H9 (cell line): ENCODE measurements at regions not wholly inside any gene's neighbourhood (a gene's known extent, or its start where the extent isn't known, plus 50 kb on each side); places are given as distances from the start of the nearest gene placed in this dataset.

ENCODE experiments used
- DNase-seq: peaks from one replicate; pipeline ENCODE4 v3.0.0-alpha.2; 2017
- H2AFZ ChIP-seq: one replicate; pipeline ENCODE4 v1.6.1; 2013; ENCODE audit warnings: mild to moderate bottlenecking, low read length, control low read depth, moderate library complexity
- H2AK5ac ChIP-seq: 2 replicates; pipeline ENCODE4 v1.6.1; 2013; ENCODE audit warnings: low read length, control low read depth, mixed read lengths; ENCODE audit not compliant: insufficient read length
- H2BK120ac ChIP-seq: one replicate; pipeline ENCODE4 v1.6.1; 2013; ENCODE audit warnings: low read depth, mild to moderate bottlenecking, low read length, control low read depth, inconsistent platforms; ENCODE audit not compliant: poor library complexity, severe bottlenecking
- H2BK12ac ChIP-seq: 2 replicates; pipeline ENCODE4 v1.6.1; 2013; ENCODE audit warnings: low read length, control low read depth, mixed read lengths, low read depth; ENCODE audit not compliant: insufficient read length
- H2BK15ac ChIP-seq: 2 replicates; pipeline ENCODE4 v1.6.1; 2013; ENCODE audit warnings: low read depth, low read length, control low read depth
- H2BK20ac ChIP-seq: one replicate; pipeline ENCODE4 v1.6.1; 2013; ENCODE audit warnings: low read depth, mild to moderate bottlenecking, low read length, control low read depth, inconsistent platforms; ENCODE audit not compliant: poor library complexity, severe bottlenecking
- H2BK5ac ChIP-seq: 2 replicates; pipeline ENCODE4 v1.6.1; 2013; ENCODE audit warnings: low read length, control low read depth, mixed read lengths; ENCODE audit not compliant: insufficient read length
- H3K14ac ChIP-seq: 2 replicates; pipeline ENCODE4 v1.6.1; 2013; ENCODE audit warnings: low read length, control low read depth; ENCODE audit not compliant: insufficient read depth
- H3K18ac ChIP-seq: 2 replicates; pipeline ENCODE4 v1.6.1; 2013; ENCODE audit warnings: low read depth, mild to moderate bottlenecking, mixed read lengths, low read length, control low read depth; ENCODE audit not compliant: insufficient read length
- H3K23ac ChIP-seq: 2 replicates; pipeline ENCODE4 v1.6.1; 2013; ENCODE audit warnings: low read length, control low read depth, mixed read lengths, low read depth; ENCODE audit not compliant: insufficient read length
- H3K23me2 ChIP-seq: 2 replicates; pipeline ENCODE4 v1.6.1; 2013; ENCODE audit warnings: low read depth, mild to moderate bottlenecking, mixed read lengths, low read length, control low read depth; ENCODE audit not compliant: insufficient read length, poor library complexity, severe bottlenecking
- H3K27ac ChIP-seq: 2 replicates; pipeline ENCODE4 v1.5.1; 2013; ENCODE audit warnings: low read length, control low read depth, mixed read lengths, low read depth; ENCODE audit not compliant: insufficient read length
- H3K27me3 ChIP-seq: 2 replicates; pipeline ENCODE4 v1.6.1; 2013; ENCODE audit warnings: low read length, control low read depth, inconsistent platforms; ENCODE audit not compliant: insufficient read depth
- H3K4ac ChIP-seq: 2 replicates; pipeline ENCODE4 v1.6.1; 2013; ENCODE audit warnings: low read depth, mild to moderate bottlenecking, control low read depth, inconsistent platforms, low read length, moderate library complexity
- H3K4me1 ChIP-seq: 2 replicates; pipeline ENCODE4 v1.6.1; 2013; ENCODE audit warnings: low read length, control low read depth, inconsistent platforms; ENCODE audit not compliant: insufficient read depth
- H3K4me2 ChIP-seq: 2 replicates; pipeline ENCODE4 v1.6.1; 2013; ENCODE audit warnings: low read length, control low read depth, mixed read lengths; ENCODE audit not compliant: insufficient read length, insufficient read depth
- H3K56ac ChIP-seq: 2 replicates; pipeline ENCODE4 v1.6.1; 2013; ENCODE audit warnings: low read depth, mild to moderate bottlenecking, mixed read lengths, low read length, control low read depth; ENCODE audit not compliant: insufficient read length
- H3K79me1 ChIP-seq: 2 replicates; pipeline ENCODE4 v1.6.1; 2013; ENCODE audit warnings: low read depth, mild to moderate bottlenecking, moderate library complexity, low read length, control low read depth, inconsistent platforms; ENCODE audit not compliant: insufficient read depth, poor library complexity, severe bottlenecking
- H3K79me2 ChIP-seq: 2 replicates; pipeline ENCODE4 v1.6.1; 2013; ENCODE audit warnings: low read length, control low read depth, inconsistent platforms; ENCODE audit not compliant: insufficient read depth
- H3K9ac ChIP-seq: 2 replicates; pipeline ENCODE4 v1.6.1; 2013; ENCODE audit warnings: low read length, control low read depth, mixed read lengths; ENCODE audit not compliant: insufficient read length; ENCODE audit errors: extremely low read depth
- H3K9me3 ChIP-seq: one replicate; pipeline ENCODE4 v1.6.1; 2013; ENCODE audit warnings: low read depth, low read length, inconsistent platforms; ENCODE audit not compliant: control insufficient read depth
- H3T11ph ChIP-seq: one replicate; pipeline ENCODE4 v1.6.1; 2013; ENCODE audit warnings: mild to moderate bottlenecking, low read length, control low read depth, inconsistent platforms
- H4K20me1 ChIP-seq: one replicate; pipeline ENCODE4 v1.6.1; 2013; ENCODE audit not compliant: control insufficient read depth, insufficient read length, insufficient read depth
- H4K5ac ChIP-seq: 2 replicates; pipeline ENCODE4 v1.6.1; 2013; ENCODE audit warnings: low read depth, mild to moderate bottlenecking, mixed read lengths, low read length, control low read depth; ENCODE audit not compliant: insufficient read length
- H4K8ac ChIP-seq: replicated peaks from 2 replicates; pipeline ENCODE4 v1.6.1; 2013; ENCODE audit warnings: low read length, control low read depth, mixed read lengths, low read depth; ENCODE audit not compliant: insufficient read length
- H4K91ac ChIP-seq: 2 replicates; pipeline ENCODE4 v1.6.1; 2013; ENCODE audit warnings: low read depth, mild to moderate bottlenecking, moderate library complexity, mixed read lengths, low read length, control low read depth; ENCODE audit not compliant: insufficient read length
- H3K27ac Mint-ChIP-seq, 3 experiments: 2 replicates in 2 of 3; 3 replicates in 1 of 3; pipeline ENCODE4 v1.8.0; 2020 to 2021; ENCODE audit warnings: mixed read lengths in 3 of 3, mild to moderate bottlenecking in 1 of 3, moderate library complexity in 1 of 3
- H3K27me3 Mint-ChIP-seq: 2 replicates; pipeline ENCODE4 v1.8.0; 2021; ENCODE audit warnings: low read depth, mild to moderate bottlenecking, moderate library complexity, mixed read lengths
- H3K36me3 Mint-ChIP-seq, 3 experiments: 2 replicates in 2 of 3; 3 replicates in 1 of 3; pipeline ENCODE4 v1.8.0; 2020 to 2021; ENCODE audit warnings: low read depth in 3 of 3, mixed read lengths in 3 of 3; ENCODE audit not compliant: insufficient read depth in 1 of 3
- H3K4me1 Mint-ChIP-seq, 2 experiments: 2 replicates each; pipeline ENCODE4 v1.8.0; 2020; ENCODE audit warnings: mixed read lengths in 2 of 2
- H3K4me3 Mint-ChIP-seq, 2 experiments: 2 replicates in 1 of 2; 3 replicates in 1 of 2; pipeline ENCODE4 v1.8.0; 2020 to 2021; ENCODE audit warnings: mild to moderate bottlenecking in 2 of 2, mixed read lengths in 2 of 2, moderate library complexity in 1 of 2
- H3K9me3 Mint-ChIP-seq, 2 experiments: 2 replicates in 1 of 2; 3 replicates in 1 of 2; pipeline ENCODE4 v1.8.0; 2020; ENCODE audit warnings: mild to moderate bottlenecking in 2 of 2, mixed read lengths in 2 of 2, moderate library complexity in 1 of 2
- CTCF ChIP-seq: fragments of 200-600 bp; sonication (generic); conservative IDR thresholded peaks from 3 replicates; pipeline ENCODE4 v1.8.0; 2021; ENCODE audit warnings: antibody characterized with exemption, mild to moderate bottlenecking
- WGBS: extraction: QIAGEN DNeasy Blood & Tissue Kit; methylation state at CpG from one replicate; pipeline ENCODE4 v1.1.7; 2013; ENCODE audit warnings: missing lambda C conversion rate, low lambda C conversion rate, mixed read lengths; ENCODE audit not compliant: insufficient read length; ENCODE audit errors: extremely low coverage; 5-methylcytosine and 5-hydroxymethylcytosine counted together

GRCh38 chr12:94872007-94872653, 131.4 kb downstream of the NDUFA12 start:
- Histone ChIP-seq H3K9me3 (no peaks in the 10 kb centered on the region), H3K56ac (no peak overlapping the region), H3K23me2 (peaks cover 3% of the 10 kb centered on the region), H4K8ac (no peak overlapping the region), H3K4ac (no peak overlapping the region), H3K79me1 (no peaks in the 10 kb centered on the region), H2AK5ac (no peak overlapping the region), H2AFZ (no peak overlapping the region), H3K18ac (no peak overlapping the region), H4K91ac (no peak overlapping the region), H2BK20ac (no peak overlapping the region), H3K27ac (no peak overlapping the region), H3K79me2 (no peaks in the 10 kb centered on the region), H2BK15ac (no peak overlapping the region), H4K5ac (no peak overlapping the region), H4K20me1 (no peaks in the 10 kb centered on the region), H2BK5ac (no peak overlapping the region), H3K14ac (no peak overlapping the region), H3K23ac (no peak overlapping the region), H3K4me2 (peak overlapping the region; percentile 76), H3K9ac (no peak overlapping the region), H2BK120ac (no peak overlapping the region), H2BK12ac (no peak overlapping the region), H3T11ph (no peak overlapping the region), H3K27me3 (peaks cover 23% of the 10 kb centered on the region), H3K4me1 (peaks cover 2% of the 10 kb centered on the region; the same call in 1 of the 2 replicates)
- Mint-ChIP-seq H3K4me3 (peak overlapping the region; percentile 47 to 74; a peak in 4 of 5 replicates), H3K4me1 (peaks cover 23 to 27% of the 10 kb centered on the region in 2 experiments), H3K27ac (peak overlapping the region in 1 of 3 experiments; percentile 37; a peak in 1 of 7 replicates), H3K9me3 (no peaks in the 10 kb centered on the region), H3K27me3 (peaks cover 61% of the 10 kb centered on the region), H3K36me3 (no peaks in the 10 kb centered on the region; a peak in 1 of 7 replicates)
- TF ChIP-seq CTCF = no peak
- no peak for DNase-seq
- WGBS = no CpG with 5 or more reads among the region's 11 CpGs
